Stomach smooth muscle (tissue), 2 donors: ENCODE measurements at regions not wholly inside any gene's neighbourhood (a gene's known extent, or its start where the extent isn't known, plus 50 kb on each side); places are given as distances from the start of the nearest gene placed in this dataset.
"Not testable (repeated sequence)": the region's sequence is repeated elsewhere in the genome, so short reads cannot be mapped to it uniquely, and the experiment has no call there.

Source experiments
- H3K27ac ChIP-seq: one replicate; pipeline ENCODE4 v1.7.0; 2013; ENCODE audit warnings: mild to moderate bottlenecking, low read length, inconsistent platforms
- H3K27me3 ChIP-seq, 2 donors: one replicate each; pipeline ENCODE4 v1.7.0; 2013; ENCODE audit warnings: low read length in 2 of 2; ENCODE audit not compliant: insufficient read depth in 2 of 2, control insufficient read depth in 1 of 2
- H3K36me3 ChIP-seq, 2 donors: one replicate each; pipeline ENCODE4 v1.7.0; 2013; ENCODE audit warnings: low read length in 2 of 2; ENCODE audit not compliant: control insufficient read depth in 2 of 2, insufficient read depth in 2 of 2
- H3K4me1 ChIP-seq: one replicate; pipeline ENCODE4 v1.7.0; 2013; ENCODE audit warnings: low read length; ENCODE audit not compliant: control insufficient read depth, insufficient read depth
- H3K4me3 ChIP-seq, 2 donors: one replicate each; pipeline ENCODE4 v1.7.0; 2013; ENCODE audit warnings: low read length in 2 of 2
- H3K9ac ChIP-seq, 2 donors: one replicate each; pipeline ENCODE4 v1.7.0; 2013; ENCODE audit warnings: low read length in 2 of 2, mild to moderate bottlenecking in 1 of 2
- H3K9me3 ChIP-seq, 2 donors: one replicate each; pipeline ENCODE4 v1.7.0; 2013; ENCODE audit warnings: low read length in 2 of 2; ENCODE audit not compliant: control insufficient read depth in 2 of 2
- donor health status: healthy.
- donor health status: Pancreatic carcinoma.

- Histone ChIP-seq H3K36me3 (no peaks in the 10 kb centered on the region), H3K9me3 (no peaks in the 10 kb centered on the region), H3K4me1 (no peaks in the 10 kb centered on the region)
These were observed 425.2 kb downstream of the PCDH10 start for GRCh38 chr4:133574248-133574647.

GRCh38 chr4:133565379-133565778, 416.3 kb downstream of the PCDH10 start:
- Histone ChIP-seq H3K4me1 (no peaks in the 10 kb centered on the region), H3K27ac (no peak overlapping the region), H3K9ac (no peak overlapping the region), H3K36me3 (no peaks in the 10 kb centered on the region), H3K9me3 (no peaks in the 10 kb centered on the region), H3K27me3 (no peaks in the 10 kb centered on the region), H3K4me3 (no peak overlapping the region)

More at GRCh38 chr4:133574248-133574647, 425.2 kb downstream of the PCDH10 start:
- Histone ChIP-seq H3K4me3 (no peak overlapping the region), H3K9ac (no peak overlapping the region), H3K27ac (no peak overlapping the region), H3K27me3 (no peaks in the 10 kb centered on the region)

- no peaks in the 10 kb centered on the region for H3K27me3 ChIP-seq
- H3K4me1 ChIP-seq, result no peaks in the 10 kb centered on the region
- H3K27ac ChIP-seq, result no peak overlapping the region
- no peak overlapping the region for H3K4me3 ChIP-seq
- H3K9me3 ChIP-seq, result no peaks in the 10 kb centered on the region
- no peaks in the 10 kb centered on the region for H3K36me3 ChIP-seq
- no peak overlapping the region for H3K9ac ChIP-seq
These were observed 410.9 kb downstream of the PCDH10 start for GRCh38 chr4:133559987-133560386.

GRCh38 chr4:133555671-133556070, 406.6 kb downstream of the PCDH10 start:
- H3K4me3 ChIP-seq, result no peak overlapping the region
- no peak overlapping the region for H3K27ac ChIP-seq
- H3K36me3 ChIP-seq, result no peaks in the 10 kb centered on the region
- no peak overlapping the region for H3K9ac ChIP-seq
- H3K4me1 ChIP-seq, result no peaks in the 10 kb centered on the region
- H3K9me3 ChIP-seq, result no peaks in the 10 kb centered on the region
- no peaks in the 10 kb centered on the region for H3K27me3 ChIP-seq

GRCh38 chr4:133550436-133550835, 401.3 kb downstream of the PCDH10 start:
- no peak overlapping the region for H3K4me3 ChIP-seq
- no peak overlapping the region for H3K9ac ChIP-seq
- no peaks in the 10 kb centered on the region for H3K27me3 ChIP-seq
- H3K36me3 ChIP-seq, result no peaks in the 10 kb centered on the region
- H3K4me1 ChIP-seq, result no peaks in the 10 kb centered on the region
- H3K9me3 ChIP-seq, result no peaks in the 10 kb centered on the region
- H3K27ac ChIP-seq, result no peak overlapping the region

- no peaks in the 10 kb centered on the region for H3K27me3 ChIP-seq
- no peak overlapping the region for H3K27ac ChIP-seq
- no peaks in the 10 kb centered on the region for H3K4me1 ChIP-seq
- no peak overlapping the region for H3K9ac ChIP-seq
- H3K36me3 ChIP-seq, result no peaks in the 10 kb centered on the region
- no peaks in the 10 kb centered on the region for H3K9me3 ChIP-seq
- no peak overlapping the region for H3K4me3 ChIP-seq
These were observed 395.0 kb downstream of the PCDH10 start for GRCh38 chr4:133544097-133544496.

- Histone ChIP-seq H3K27ac (no peak overlapping the region), H3K9me3 (no peaks in the 10 kb centered on the region), H3K4me3 (no peak overlapping the region), H3K4me1 (no peaks in the 10 kb centered on the region), H3K27me3 (no peaks in the 10 kb centered on the region), H3K36me3 (no peaks in the 10 kb centered on the region), H3K9ac (no peak overlapping the region)
These were observed 388.7 kb downstream of the PCDH10 start for GRCh38 chr4:133537780-133538281.

GRCh38 chr4:133534224-133534623, 385.1 kb downstream of the PCDH10 start:
- H3K4me3 ChIP-seq, H3K4me1 ChIP-seq, H3K9me3 ChIP-seq, H3K9ac ChIP-seq, H3K27ac ChIP-seq, H3K36me3 ChIP-seq, H3K27me3 ChIP-seq: not testable (repeated sequence)

GRCh38 chr4:133524369-133524768, 375.3 kb downstream of the PCDH10 start:
- no peak overlapping the region for H3K4me3 ChIP-seq
- H3K27ac ChIP-seq, result no peak overlapping the region
- no peaks in the 10 kb centered on the region for H3K36me3 ChIP-seq
- H3K4me1 ChIP-seq, result no peaks in the 10 kb centered on the region
- no peaks in the 10 kb centered on the region for H3K9me3 ChIP-seq
- no peaks in the 10 kb centered on the region for H3K27me3 ChIP-seq
- H3K9ac ChIP-seq, result no peak overlapping the region

GRCh38 chr4:133513901-133514300, 364.8 kb downstream of the PCDH10 start:
- Histone ChIP-seq H3K27ac (no peak overlapping the region), H3K9me3 (no peaks in the 10 kb centered on the region), H3K4me1 (no peaks in the 10 kb centered on the region), H3K36me3 (no peaks in the 10 kb centered on the region), H3K4me3 (no peak overlapping the region), H3K9ac (no peak overlapping the region), H3K27me3 (no peaks in the 10 kb centered on the region)

GRCh38 chr4:133498149-133498548, 349.1 kb downstream of the PCDH10 start:
- Histone ChIP-seq H3K4me1 (no peaks in the 10 kb centered on the region), H3K27me3 (no peaks in the 10 kb centered on the region), H3K27ac (no peak overlapping the region), H3K9me3 (no peaks in the 10 kb centered on the region), H3K36me3 (no peaks in the 10 kb centered on the region), H3K4me3 (no peak overlapping the region), H3K9ac (no peak overlapping the region)
